H9 (cell line): ENCODE measurements at regions not wholly inside any gene's neighbourhood (a gene's known extent, or its start where the extent isn't known, plus 50 kb on each side); places are given as distances from the start of the nearest gene placed in this dataset.

Experiments
- DNase-seq: peaks from one replicate; pipeline ENCODE4 v3.0.0-alpha.2; 2017
- H2AFZ ChIP-seq: one replicate; pipeline ENCODE4 v1.6.1; 2013; ENCODE audit warnings: mild to moderate bottlenecking, low read length, control low read depth, moderate library complexity
- H2AK5ac ChIP-seq: 2 replicates; pipeline ENCODE4 v1.6.1; 2013; ENCODE audit warnings: low read length, control low read depth, mixed read lengths; ENCODE audit not compliant: insufficient read length
- H2BK120ac ChIP-seq: one replicate; pipeline ENCODE4 v1.6.1; 2013; ENCODE audit warnings: low read depth, mild to moderate bottlenecking, low read length, control low read depth, inconsistent platforms; ENCODE audit not compliant: poor library complexity, severe bottlenecking
- H2BK12ac ChIP-seq: 2 replicates; pipeline ENCODE4 v1.6.1; 2013; ENCODE audit warnings: low read length, control low read depth, mixed read lengths, low read depth; ENCODE audit not compliant: insufficient read length
- H2BK15ac ChIP-seq: 2 replicates; pipeline ENCODE4 v1.6.1; 2013; ENCODE audit warnings: low read depth, low read length, control low read depth
- H2BK20ac ChIP-seq: one replicate; pipeline ENCODE4 v1.6.1; 2013; ENCODE audit warnings: low read depth, mild to moderate bottlenecking, low read length, control low read depth, inconsistent platforms; ENCODE audit not compliant: poor library complexity, severe bottlenecking
- H2BK5ac ChIP-seq: 2 replicates; pipeline ENCODE4 v1.6.1; 2013; ENCODE audit warnings: low read length, control low read depth, mixed read lengths; ENCODE audit not compliant: insufficient read length
- H3K14ac ChIP-seq: 2 replicates; pipeline ENCODE4 v1.6.1; 2013; ENCODE audit warnings: low read length, control low read depth; ENCODE audit not compliant: insufficient read depth
- H3K18ac ChIP-seq: 2 replicates; pipeline ENCODE4 v1.6.1; 2013; ENCODE audit warnings: low read depth, mild to moderate bottlenecking, mixed read lengths, low read length, control low read depth; ENCODE audit not compliant: insufficient read length
- H3K23ac ChIP-seq: 2 replicates; pipeline ENCODE4 v1.6.1; 2013; ENCODE audit warnings: low read length, control low read depth, mixed read lengths, low read depth; ENCODE audit not compliant: insufficient read length
- H3K23me2 ChIP-seq: 2 replicates; pipeline ENCODE4 v1.6.1; 2013; ENCODE audit warnings: low read depth, mild to moderate bottlenecking, mixed read lengths, low read length, control low read depth; ENCODE audit not compliant: insufficient read length, poor library complexity, severe bottlenecking
- H3K27ac ChIP-seq: 2 replicates; pipeline ENCODE4 v1.5.1; 2013; ENCODE audit warnings: low read length, control low read depth, mixed read lengths, low read depth; ENCODE audit not compliant: insufficient read length
- H3K27me3 ChIP-seq: 2 replicates; pipeline ENCODE4 v1.6.1; 2013; ENCODE audit warnings: low read length, control low read depth, inconsistent platforms; ENCODE audit not compliant: insufficient read depth
- H3K4ac ChIP-seq: 2 replicates; pipeline ENCODE4 v1.6.1; 2013; ENCODE audit warnings: low read depth, mild to moderate bottlenecking, control low read depth, inconsistent platforms, low read length, moderate library complexity
- H3K4me1 ChIP-seq: 2 replicates; pipeline ENCODE4 v1.6.1; 2013; ENCODE audit warnings: low read length, control low read depth, inconsistent platforms; ENCODE audit not compliant: insufficient read depth
- H3K4me2 ChIP-seq: 2 replicates; pipeline ENCODE4 v1.6.1; 2013; ENCODE audit warnings: low read length, control low read depth, mixed read lengths; ENCODE audit not compliant: insufficient read length, insufficient read depth
- H3K56ac ChIP-seq: 2 replicates; pipeline ENCODE4 v1.6.1; 2013; ENCODE audit warnings: low read depth, mild to moderate bottlenecking, mixed read lengths, low read length, control low read depth; ENCODE audit not compliant: insufficient read length
- H3K79me1 ChIP-seq: 2 replicates; pipeline ENCODE4 v1.6.1; 2013; ENCODE audit warnings: low read depth, mild to moderate bottlenecking, moderate library complexity, low read length, control low read depth, inconsistent platforms; ENCODE audit not compliant: insufficient read depth, poor library complexity, severe bottlenecking
- H3K79me2 ChIP-seq: 2 replicates; pipeline ENCODE4 v1.6.1; 2013; ENCODE audit warnings: low read length, control low read depth, inconsistent platforms; ENCODE audit not compliant: insufficient read depth
- H3K9ac ChIP-seq: 2 replicates; pipeline ENCODE4 v1.6.1; 2013; ENCODE audit warnings: low read length, control low read depth, mixed read lengths; ENCODE audit not compliant: insufficient read length; ENCODE audit errors: extremely low read depth
- H3K9me3 ChIP-seq: one replicate; pipeline ENCODE4 v1.6.1; 2013; ENCODE audit warnings: low read depth, low read length, inconsistent platforms; ENCODE audit not compliant: control insufficient read depth
- H3T11ph ChIP-seq: one replicate; pipeline ENCODE4 v1.6.1; 2013; ENCODE audit warnings: mild to moderate bottlenecking, low read length, control low read depth, inconsistent platforms
- H4K20me1 ChIP-seq: one replicate; pipeline ENCODE4 v1.6.1; 2013; ENCODE audit not compliant: control insufficient read depth, insufficient read length, insufficient read depth
- H4K5ac ChIP-seq: 2 replicates; pipeline ENCODE4 v1.6.1; 2013; ENCODE audit warnings: low read depth, mild to moderate bottlenecking, mixed read lengths, low read length, control low read depth; ENCODE audit not compliant: insufficient read length
- H4K8ac ChIP-seq: replicated peaks from 2 replicates; pipeline ENCODE4 v1.6.1; 2013; ENCODE audit warnings: low read length, control low read depth, mixed read lengths, low read depth; ENCODE audit not compliant: insufficient read length
- H4K91ac ChIP-seq: 2 replicates; pipeline ENCODE4 v1.6.1; 2013; ENCODE audit warnings: low read depth, mild to moderate bottlenecking, moderate library complexity, mixed read lengths, low read length, control low read depth; ENCODE audit not compliant: insufficient read length
- H3K27ac Mint-ChIP-seq, 3 experiments: 2 replicates in 2 of 3; 3 replicates in 1 of 3; pipeline ENCODE4 v1.8.0; 2020 to 2021; ENCODE audit warnings: mixed read lengths in 3 of 3, mild to moderate bottlenecking in 1 of 3, moderate library complexity in 1 of 3
- H3K27me3 Mint-ChIP-seq: 2 replicates; pipeline ENCODE4 v1.8.0; 2021; ENCODE audit warnings: low read depth, mild to moderate bottlenecking, moderate library complexity, mixed read lengths
- H3K36me3 Mint-ChIP-seq, 3 experiments: 2 replicates in 2 of 3; 3 replicates in 1 of 3; pipeline ENCODE4 v1.8.0; 2020 to 2021; ENCODE audit warnings: low read depth in 3 of 3, mixed read lengths in 3 of 3; ENCODE audit not compliant: insufficient read depth in 1 of 3
- H3K4me1 Mint-ChIP-seq, 2 experiments: 2 replicates each; pipeline ENCODE4 v1.8.0; 2020; ENCODE audit warnings: mixed read lengths in 2 of 2
- H3K4me3 Mint-ChIP-seq, 2 experiments: 2 replicates in 1 of 2; 3 replicates in 1 of 2; pipeline ENCODE4 v1.8.0; 2020 to 2021; ENCODE audit warnings: mild to moderate bottlenecking in 2 of 2, mixed read lengths in 2 of 2, moderate library complexity in 1 of 2
- H3K9me3 Mint-ChIP-seq, 2 experiments: 2 replicates in 1 of 2; 3 replicates in 1 of 2; pipeline ENCODE4 v1.8.0; 2020; ENCODE audit warnings: mild to moderate bottlenecking in 2 of 2, mixed read lengths in 2 of 2, moderate library complexity in 1 of 2
- WGBS: extraction: QIAGEN DNeasy Blood & Tissue Kit; methylation state at CpG from one replicate; pipeline ENCODE4 v1.1.7; 2013; ENCODE audit warnings: missing lambda C conversion rate, low lambda C conversion rate, mixed read lengths; ENCODE audit not compliant: insufficient read length; ENCODE audit errors: extremely low coverage; 5-methylcytosine and 5-hydroxymethylcytosine counted together
- TF ChIP-seq, protein P1 (sequence below): fragments of 200-600 bp; sonication (generic); conservative IDR thresholded peaks from 3 replicates; pipeline ENCODE4 v1.8.0; 2021; ENCODE audit warnings: antibody characterized with exemption, mild to moderate bottlenecking

DNA sequence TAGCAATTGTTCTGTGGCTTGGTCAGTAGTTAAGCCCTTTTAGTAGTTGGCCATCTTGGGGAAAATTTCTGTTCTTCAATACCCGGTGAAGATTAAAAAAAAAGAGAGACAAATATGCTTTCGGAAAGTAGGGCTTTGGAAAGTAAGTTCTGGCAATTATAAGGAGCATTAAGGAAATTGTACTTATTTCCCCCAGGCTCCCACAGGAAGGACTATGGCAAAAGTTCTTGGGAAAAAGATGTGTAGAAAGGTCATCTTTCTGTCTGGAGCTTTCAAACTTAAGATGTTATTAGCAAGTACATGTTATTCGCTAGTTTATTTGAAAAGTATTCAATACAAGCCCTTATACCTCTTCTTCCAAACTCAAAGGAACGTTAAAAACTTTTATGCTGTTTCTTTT, 144.5 kb downstream of the MTX2 start:
- no peak overlapping the region for H2AFZ ChIP-seq

More for the DNA sequence above, 144.5 kb downstream of the MTX2 start:
- Mint-ChIP-seq H3K36me3 (no peaks in the 10 kb centered on the region), H3K4me1 (peaks cover 2 to 5% of the 10 kb centered on the region in 2 experiments), H3K27me3 (no peaks in the 10 kb centered on the region), H3K9me3 (no peaks in the 10 kb centered on the region), H3K4me3 (no peak overlapping the region), H3K27ac (no peak overlapping the region)
- no peaks in the 10 kb centered on the region for H3K79me1 ChIP-seq
- H4K20me1 ChIP-seq = no peaks in the 10 kb centered on the region
- no CpG with 5 or more reads among the region's 4 CpGs for WGBS
- H3K79me2 ChIP-seq = no peaks in the 10 kb centered on the region
- H3K27me3 ChIP-seq = no peaks in the 10 kb centered on the region
- no peak overlapping the region for H2BK5ac ChIP-seq
- no peak overlapping the region for H4K91ac ChIP-seq
- H3K4ac ChIP-seq = no peak overlapping the region
- H2BK20ac ChIP-seq = no peak overlapping the region
- no peaks in the 10 kb centered on the region for H3K9me3 ChIP-seq
- no peak for DNase-seq
- no peak overlapping the region for H3K23ac ChIP-seq
- H3K9ac ChIP-seq = no peak overlapping the region
- no peak overlapping the region for H2AK5ac ChIP-seq
- H2BK12ac ChIP-seq = no peak overlapping the region
- no peak overlapping the region for H4K5ac ChIP-seq
- H4K8ac ChIP-seq = no peak overlapping the region
- H3K23me2 ChIP-seq = no peaks in the 10 kb centered on the region
- no peak overlapping the region for H3K4me2 ChIP-seq
- H3K14ac ChIP-seq = no peak overlapping the region
- H3K27ac ChIP-seq = no peak overlapping the region
- H2BK15ac ChIP-seq = no peak overlapping the region
- H3K4me1 ChIP-seq = no peaks in the 10 kb centered on the region
- TF ChIP-seq, protein P1, sequence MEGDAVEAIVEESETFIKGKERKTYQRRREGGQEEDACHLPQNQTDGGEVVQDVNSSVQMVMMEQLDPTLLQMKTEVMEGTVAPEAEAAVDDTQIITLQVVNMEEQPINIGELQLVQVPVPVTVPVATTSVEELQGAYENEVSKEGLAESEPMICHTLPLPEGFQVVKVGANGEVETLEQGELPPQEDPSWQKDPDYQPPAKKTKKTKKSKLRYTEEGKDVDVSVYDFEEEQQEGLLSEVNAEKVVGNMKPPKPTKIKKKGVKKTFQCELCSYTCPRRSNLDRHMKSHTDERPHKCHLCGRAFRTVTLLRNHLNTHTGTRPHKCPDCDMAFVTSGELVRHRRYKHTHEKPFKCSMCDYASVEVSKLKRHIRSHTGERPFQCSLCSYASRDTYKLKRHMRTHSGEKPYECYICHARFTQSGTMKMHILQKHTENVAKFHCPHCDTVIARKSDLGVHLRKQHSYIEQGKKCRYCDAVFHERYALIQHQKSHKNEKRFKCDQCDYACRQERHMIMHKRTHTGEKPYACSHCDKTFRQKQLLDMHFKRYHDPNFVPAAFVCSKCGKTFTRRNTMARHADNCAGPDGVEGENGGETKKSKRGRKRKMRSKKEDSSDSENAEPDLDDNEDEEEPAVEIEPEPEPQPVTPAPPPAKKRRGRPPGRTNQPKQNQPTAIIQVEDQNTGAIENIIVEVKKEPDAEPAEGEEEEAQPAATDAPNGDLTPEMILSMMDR = no peak
- H2BK120ac ChIP-seq = no peak overlapping the region
- no peak overlapping the region for H3K18ac ChIP-seq
- H3T11ph ChIP-seq = no peak overlapping the region
- H3K56ac ChIP-seq = no peak overlapping the region
